Cardiac septum (tissue), 1 donor: ENCODE measurements at regions not wholly inside any gene's neighbourhood (a gene's known extent, or its start where the extent isn't known, plus 50 kb on each side); places are given as distances from the start of the nearest gene placed in this dataset.
"Not testable (repeated sequence)": the region's sequence is repeated elsewhere in the genome, so short reads cannot be mapped to it uniquely, and the experiment has no call there.

ENCODE experiments used
- DNase-seq: peaks from one replicate; pipeline ENCODE4 v3.0.0-alpha.2; 2020; ENCODE audit warnings: low spot score
- intact Hi-C: fragments of 100-400 bp; cut with DNase I; formaldehyde crosslinking; loops from one replicate; pipeline ENCODE4 v1.14.0; 2022
- donor health status: DM: no; HTN: no; CAD: no.

DNA sequence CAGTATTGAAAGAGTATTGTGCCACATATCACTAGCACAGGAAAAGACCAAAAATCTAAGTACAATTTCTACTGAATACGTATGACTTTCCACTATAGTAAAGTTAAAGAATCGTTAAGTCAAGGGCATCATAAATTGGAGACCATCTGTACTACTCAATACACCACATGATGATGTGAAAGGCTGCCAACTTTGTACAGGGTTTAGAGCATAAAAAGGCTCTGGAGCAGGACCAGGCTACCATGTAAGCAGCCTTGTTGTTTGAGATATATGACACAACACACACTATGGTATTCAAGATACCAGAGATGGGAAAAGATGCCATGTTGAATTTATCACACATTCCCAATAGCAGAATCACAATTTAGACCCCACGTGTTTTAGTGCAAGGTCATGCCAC, 294.9 kb upstream of the TRPC5 start:
- intact Hi-C loops: no loop called here
- no peak for DNase-seq

DNA sequence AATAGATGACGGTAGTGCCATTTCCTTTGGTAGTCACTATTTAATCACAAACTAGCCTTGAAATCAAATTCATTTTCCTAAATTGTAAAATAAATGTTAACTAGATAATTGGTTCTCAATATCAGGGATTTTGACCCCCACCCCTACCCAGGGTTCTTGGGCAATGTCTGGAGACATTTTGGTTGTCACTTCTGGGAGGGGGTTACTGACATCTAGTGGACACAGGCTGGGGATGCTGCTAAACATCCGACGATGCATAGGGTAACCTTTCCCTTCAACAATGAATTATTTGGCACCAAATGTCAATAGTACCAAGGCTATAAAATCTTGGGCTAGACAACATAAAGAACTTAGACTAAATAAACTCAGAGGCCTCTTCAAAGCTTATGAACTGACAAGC, 285.8 kb upstream of the TRPC5 start:
- intact Hi-C loops: no loop called here
- no peak for DNase-seq

DNA sequence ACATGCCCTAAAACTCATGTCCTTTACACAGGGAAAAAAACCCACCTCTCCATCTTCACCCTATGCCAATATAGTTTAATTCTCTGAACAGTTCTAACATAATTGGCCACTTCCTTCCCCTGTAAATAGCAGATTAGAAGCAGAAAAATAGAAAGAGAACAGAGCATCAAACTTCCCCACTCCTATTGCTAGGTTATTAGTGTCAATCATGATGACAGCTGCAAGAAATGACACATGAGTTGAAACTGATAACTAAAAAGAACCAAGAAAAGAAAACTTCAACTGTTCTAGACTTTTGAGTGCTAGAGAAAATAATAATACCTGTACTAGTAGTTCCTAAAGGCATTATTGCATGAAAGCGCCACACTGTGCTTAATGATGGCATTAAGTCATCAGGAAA, 284.5 kb upstream of the TRPC5 start:
- DNase-seq: no peak
- intact Hi-C loops: no loop called here

DNA sequence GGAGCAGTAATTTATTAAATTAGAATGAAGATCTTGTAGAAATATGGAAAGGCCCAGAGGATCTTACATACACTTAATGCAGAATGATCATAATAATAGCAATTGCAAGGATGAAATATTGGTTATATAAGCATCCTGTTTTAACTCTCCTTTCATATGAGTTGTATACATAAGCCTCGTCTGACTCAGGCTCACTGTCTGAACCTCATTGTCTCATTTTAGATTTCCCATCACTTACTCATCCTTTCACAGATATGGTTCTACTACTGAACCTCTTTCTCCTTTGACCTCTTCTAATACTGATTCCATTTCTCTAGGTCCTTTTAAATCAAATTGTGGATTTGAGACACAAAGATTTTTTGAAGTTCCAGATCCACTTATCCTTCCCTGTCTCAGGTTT, 277.3 kb upstream of the TRPC5 start:
- no peak for DNase-seq
- intact Hi-C loops: no loop called here

DNA sequence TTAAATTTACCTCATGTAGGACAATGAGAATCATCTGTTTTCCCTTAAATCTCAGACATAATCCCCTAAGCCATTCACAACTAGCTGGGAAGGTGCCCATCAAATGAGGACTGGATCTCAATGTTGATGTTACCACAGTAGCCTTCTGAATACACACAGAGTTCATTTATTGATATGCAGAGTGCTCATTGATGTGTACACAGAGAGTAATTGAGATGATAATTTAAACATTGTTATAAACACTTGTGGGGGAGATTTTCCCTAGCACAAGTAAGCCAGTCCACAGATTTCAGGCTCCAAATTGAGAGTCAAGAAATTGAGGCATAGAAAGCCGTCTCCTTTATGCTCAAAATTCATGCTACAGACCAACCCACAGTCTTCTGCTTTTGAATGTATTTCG, 273.4 kb upstream of the TRPC5 start:
- intact Hi-C loops: no loop called here
- no peak for DNase-seq

DNA sequence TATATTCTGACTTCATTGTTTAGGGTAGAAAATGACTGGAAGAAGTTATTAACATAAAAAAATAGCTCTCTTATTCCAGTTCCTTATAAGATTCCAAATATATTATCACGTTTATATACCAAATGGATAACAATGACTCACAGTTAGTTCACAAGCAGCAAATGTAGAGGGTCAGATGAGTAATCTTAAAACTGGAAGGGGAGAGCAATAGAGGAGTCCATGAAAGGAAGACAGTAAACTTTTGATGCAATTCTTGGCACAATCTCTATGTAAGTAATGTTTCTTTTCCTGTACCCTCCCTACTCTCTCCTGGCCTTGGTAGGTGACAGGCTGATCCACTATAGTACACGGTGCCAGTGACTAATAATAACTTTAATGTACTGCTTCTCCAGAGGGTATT, 259.0 kb upstream of the TRPC5 start:
- no peak for DNase-seq
- intact Hi-C loops: no loop called here

DNA sequence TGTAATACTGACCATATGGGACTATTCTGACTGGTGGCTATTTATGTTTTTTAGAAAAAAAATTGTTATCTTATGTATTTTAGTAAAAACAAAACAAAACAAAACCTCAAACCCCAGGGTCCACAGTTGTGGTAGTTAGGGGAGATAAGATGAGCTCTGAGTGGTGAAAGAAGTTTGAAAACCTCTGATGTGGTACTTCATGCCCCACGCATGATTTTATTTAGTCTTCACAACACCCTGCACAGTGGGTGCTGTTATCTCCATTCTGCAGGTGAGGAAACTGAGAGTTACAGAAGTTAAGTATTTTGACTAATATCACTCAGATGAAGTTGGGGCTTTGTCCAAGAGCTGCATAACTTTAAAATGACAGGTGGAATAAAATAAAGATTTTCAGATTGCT, 230.6 kb upstream of the TRPC5 start:
- DNase-seq: no peak
- intact Hi-C loops: no loop called here

DNA sequence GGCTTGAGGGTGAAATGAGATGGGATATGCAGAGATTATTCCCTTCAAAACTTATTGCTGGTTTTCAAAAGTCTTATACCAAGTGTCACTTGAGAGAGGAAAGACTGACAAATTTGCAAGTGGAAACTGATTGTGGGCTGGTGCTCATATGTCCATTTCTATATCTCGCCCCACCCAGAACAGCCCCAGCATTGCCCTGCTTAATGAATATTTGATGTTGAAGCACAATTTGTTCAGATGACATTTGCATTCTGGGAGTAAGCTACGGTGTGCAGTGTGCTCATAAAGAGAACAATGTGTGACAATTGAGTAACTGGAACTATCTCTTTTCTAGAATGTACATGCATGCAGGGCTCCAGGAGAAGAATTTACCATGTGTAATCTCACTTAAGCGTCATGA, 223.5 kb upstream of the TRPC5 start:
- intact Hi-C loops: no loop called here
- DNase-seq: no peak

DNA sequence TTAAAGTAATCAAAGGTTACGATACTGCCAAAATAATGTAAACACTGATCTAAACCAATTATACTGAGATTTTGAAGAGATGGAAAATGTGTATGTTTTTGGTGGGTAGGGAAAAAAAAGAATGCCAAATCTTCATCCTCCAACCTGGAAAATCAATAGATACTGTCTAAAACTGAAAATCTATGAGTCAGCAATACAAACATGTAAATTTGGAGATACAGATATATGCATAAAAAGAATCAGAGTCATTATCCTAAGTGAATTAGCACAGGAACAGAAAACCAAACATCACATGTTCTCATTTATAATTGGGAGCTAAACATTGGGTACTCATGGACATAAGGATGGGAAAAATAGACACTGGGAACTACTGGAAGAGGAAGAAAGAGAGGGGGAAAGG, 197.4 kb upstream of the TRPC5 start:
- no peak for DNase-seq

DNA sequence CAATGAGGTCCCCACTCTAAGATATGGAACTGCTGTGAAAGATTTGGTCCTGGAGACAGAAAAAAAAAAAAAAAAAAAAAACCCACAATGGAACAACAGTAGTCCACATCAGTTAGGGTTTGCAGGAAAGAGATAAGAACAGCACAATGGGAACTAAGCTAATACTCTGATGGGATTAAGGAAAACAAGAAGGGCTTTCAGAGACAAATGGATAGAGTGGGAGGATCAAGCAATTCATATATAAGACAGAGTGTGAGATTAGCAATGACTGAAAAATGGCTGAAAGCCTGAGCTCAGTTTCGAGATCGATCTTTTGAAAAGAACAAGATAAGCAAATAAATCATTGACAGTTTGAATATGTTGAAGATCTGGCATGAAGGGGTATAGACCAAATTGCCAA, 188.4 kb upstream of the TRPC5 start:
- intact Hi-C loops: no loop called here
- DNase-seq: no peak

More for the DNA sequence above, 197.4 kb upstream of the TRPC5 start:
- intact Hi-C loops: no loop called here

DNA sequence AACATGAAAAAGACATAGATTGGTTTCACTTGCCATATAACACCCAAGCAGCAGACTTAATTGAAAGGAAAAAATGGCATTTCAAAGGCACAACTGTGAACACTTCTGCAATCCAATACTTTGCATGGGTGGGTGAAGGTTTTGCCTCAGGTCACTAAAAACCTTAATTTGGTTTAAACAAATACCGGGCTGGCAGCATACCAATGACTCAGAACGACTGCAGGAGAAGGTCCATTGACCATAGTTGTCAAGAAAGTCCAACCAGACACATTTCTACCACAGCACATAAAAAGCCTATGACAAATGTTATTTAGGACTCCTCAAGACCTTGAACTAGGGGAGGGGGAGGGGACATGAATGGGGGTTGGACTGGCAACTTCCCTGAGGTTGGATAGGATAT, 183.6 kb upstream of the TRPC5 start:
- intact Hi-C loops: no loop called here
- DNase-seq: no peak

DNA sequence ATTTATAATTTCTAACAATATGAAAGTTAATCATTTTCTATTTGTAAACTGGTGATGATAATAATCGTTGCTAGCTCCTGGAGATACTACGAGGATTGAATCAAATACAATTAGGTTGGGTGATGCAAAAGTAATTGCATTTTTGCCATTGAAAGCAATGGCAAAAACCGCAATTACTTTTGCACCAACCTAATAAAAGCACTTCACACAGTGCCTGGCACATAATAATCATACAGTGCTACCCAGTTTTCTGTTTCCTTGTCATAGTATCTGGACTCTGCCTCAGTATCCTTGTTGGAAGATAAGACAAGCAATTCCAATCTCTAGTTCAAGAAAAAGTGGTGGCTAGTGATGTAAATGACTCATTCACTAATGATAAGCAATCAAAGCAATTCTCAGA, 176.8 kb upstream of the TRPC5 start:
- intact Hi-C loops: no loop called here
- DNase-seq: no peak

DNA sequence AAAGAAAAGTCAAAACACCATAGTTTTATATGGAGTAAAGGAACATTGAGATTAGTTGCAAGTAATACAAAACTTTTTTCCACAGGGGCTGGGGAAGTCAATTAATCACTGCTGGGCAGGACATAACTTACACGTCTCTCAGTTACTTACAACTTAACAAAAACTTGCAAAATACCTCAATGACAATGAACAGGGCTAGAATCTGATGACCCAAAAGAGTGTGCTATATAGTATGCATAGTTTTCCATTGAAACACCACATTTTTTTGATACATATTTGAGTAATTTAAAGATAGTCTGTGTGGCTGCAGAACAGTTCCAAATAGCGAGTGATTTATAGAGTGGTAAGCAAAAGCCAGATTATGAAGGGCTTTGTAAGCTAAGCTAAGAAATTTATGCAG, 172.3 kb upstream of the TRPC5 start:
- intact Hi-C loops: no loop called here
- DNase-seq: no peak

DNA sequence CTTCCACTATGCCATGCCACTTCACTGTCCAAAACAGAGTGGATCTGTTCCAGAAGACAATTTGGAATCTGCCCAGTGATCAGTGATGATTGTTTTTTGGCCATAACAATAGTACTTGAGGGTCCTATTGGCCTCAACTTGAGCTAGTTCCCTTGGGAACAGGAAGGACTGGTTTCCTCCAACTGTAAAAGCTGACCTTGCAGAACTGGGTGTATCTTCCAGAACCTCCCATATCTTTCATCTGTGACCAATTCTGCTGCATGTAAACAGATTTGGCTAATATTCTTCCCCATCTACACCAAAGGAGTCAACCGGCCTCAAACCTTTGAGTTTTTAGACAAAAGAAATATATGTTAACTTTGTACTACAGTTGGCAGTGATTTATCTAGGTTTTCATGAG, 165.1 kb upstream of the TRPC5 start:
- no peak for DNase-seq
- intact Hi-C loops: no loop called here

DNA sequence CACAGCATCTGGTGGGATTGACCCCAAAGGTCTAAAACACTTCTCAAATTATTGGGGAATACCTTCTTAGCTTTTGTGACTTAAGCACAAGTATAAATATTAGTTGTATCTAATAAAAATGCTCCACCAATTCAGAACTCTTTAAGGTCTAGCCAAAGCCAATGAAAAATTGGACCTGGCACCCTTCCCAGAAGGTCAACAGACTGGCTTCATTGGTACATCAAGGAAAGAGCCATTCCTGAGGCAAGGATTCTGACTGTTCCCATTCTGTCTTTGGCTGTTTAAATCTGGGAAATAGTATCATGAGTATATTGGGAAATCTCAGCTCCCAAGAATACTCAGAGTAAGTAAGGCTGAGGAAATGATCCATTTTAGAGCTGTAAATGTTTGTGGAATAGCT, 153.0 kb upstream of the TRPC5 start:
- intact Hi-C loops: no loop called here
- no peak for DNase-seq

DNA sequence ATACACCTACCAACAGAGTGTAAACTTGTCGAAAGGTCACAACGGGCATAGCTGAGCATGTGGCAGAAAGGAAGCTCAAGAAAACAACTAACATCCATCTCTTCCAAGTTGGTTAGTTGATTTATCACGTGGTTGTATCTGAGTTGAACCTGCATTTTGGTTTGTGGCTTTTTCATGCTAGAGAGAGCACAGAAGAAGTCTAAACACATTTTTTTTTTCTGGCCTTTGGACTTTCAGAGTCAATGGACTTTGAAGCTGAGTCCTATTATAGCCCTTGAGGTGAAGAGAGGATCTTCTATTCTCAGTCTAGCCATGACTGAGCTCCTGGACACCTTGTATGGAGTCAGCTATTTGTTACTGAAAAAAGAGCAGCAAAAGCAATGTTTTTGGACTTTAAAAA, 150.6 kb upstream of the TRPC5 start:
- no peak for DNase-seq
- intact Hi-C loops: no loop called here

DNA sequence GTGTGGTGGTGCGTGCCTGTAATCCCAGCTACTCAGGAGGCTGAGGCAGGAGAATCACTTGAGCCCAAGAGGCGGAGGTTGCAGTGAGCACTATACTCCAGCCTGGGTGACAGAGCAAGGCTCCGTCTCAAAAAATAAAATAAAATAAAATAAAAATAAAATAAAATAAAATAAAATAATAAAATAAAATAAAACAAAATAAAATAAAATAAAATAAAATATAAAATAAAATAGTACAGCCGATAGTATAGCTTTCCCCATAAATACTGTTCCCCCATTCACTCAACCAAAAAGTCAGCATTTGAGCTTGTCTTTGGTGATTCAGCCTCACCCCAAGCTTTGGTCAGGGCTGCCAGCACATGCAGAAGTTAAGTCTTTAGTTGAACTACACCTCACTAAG, 144.2 kb upstream of the TRPC5 start:
- DNase-seq, intact Hi-C loops: not testable (repeated sequence)

DNA sequence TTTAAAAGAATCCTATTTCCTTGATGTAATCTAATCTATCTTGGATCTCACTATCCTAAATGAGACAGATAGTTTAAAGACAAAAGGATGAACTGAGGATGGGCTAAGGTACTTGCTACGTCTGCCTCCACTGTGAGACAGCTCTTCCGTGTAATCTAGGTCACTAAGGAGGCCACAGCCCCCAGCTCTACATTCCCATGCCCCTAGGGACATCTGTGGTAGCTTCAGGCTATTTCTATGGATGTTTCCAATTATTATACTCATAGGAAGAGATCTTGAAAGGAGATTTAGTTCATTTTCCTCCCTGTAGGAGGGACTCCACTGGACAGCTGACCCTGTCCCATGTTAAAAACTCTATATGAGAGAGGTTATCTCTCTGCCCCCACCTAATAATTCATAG, 140.8 kb upstream of the TRPC5 start:
- no peak for DNase-seq
- intact Hi-C loops: no loop called here

DNA sequence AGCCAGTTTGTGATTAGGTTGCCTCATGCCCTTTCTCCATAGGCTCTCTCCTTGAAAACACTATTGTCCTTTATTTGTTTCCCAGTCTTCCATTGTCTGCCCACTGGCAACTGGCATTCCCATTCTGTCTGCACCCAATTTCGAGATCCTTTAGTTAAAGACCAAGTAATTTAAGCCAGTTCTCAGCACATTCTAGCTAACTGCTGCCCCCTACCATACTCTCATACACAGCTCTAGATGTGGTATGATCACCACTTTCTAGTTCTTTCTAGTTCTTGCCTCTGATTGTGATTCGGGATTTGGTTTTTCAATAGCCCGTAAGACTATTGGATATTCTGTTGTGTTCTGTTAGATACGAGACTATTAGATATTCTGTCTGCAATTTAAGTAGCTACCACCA, 135.8 kb upstream of the TRPC5 start:
- DNase-seq: no peak
- intact Hi-C loops: no loop called here

DNA sequence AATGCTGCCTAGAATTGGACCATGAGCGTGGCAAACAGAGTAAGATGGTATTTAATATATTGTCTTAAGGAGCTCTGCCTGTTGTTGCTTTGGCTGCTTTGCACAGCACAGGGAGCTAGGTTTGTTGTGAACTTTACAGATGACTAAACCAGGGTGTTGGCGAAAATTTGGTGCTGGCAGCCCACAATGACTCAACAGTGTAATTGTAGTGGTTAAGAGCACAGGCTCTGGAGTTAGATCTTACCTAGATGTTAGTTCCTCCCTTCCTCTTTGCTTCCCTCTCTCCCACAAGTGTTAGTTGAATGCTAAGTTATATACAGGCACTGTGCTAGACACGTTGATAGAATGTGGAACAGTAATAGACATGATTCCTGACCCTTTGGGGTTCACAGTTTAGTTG, 128.9 kb upstream of the TRPC5 start:
- intact Hi-C loops: no loop called here
- no peak for DNase-seq

DNA sequence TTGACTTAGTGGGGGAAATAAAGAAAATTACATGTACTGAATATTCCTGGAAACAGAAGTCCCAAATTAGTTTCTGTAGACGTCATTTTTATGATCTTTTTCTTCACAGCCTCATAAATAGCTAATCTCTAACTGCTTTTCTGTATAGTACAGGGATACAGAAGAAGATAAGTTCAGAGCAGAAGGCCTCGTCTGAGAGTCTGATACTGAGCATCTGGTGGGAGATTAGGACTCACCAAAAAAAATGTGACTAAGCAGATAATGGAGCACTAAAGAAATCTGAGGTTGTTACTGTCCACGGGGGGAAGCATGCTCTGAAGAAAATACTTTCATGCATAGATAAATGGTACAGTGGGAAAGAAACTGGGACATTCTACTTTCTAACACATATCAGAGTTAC, 115.3 kb upstream of the TRPC5 start:
- intact Hi-C loops: no loop called here
- no peak for DNase-seq

DNA sequence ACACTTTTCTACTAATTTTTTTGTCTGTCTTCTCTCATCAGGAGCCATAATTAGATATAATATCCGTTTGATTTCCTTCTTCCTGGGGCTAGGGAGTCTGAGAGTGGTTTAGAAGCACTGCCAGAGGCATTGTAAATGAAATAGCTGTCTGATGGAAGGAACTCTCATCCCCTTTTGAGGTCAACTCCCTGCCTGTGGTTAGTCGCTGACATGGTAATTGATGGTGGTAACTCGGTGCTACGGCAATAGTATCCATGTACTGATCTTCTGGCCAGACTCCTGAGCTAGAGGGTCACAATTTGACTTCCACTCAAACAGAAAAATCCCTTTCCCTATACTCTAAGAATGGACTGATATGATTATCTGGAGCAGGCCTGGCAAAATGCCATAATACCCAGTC, 108.1 kb upstream of the TRPC5 start:
- intact Hi-C loops: no loop called here
- no peak for DNase-seq

DNA sequence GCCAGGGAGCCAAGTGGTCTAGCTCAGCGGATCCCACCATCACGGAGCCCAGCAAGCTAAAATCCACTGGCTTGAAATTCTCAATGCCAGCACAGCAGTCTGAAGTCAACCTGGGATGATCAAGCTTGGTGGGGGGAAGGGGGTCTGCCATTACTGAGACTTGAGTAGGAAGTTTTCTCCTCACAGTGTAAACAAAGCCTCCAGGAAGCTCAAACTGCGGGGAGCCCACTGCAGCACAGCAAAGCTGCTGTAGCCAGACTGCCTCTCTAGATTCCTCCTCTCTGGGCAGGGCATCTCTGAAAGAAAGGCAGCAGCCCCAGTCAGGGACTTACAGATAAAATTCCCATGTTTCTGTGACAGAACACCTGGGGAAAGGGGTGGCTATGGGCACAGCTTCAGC, 98.8 kb upstream of the TRPC5 start:
- intact Hi-C loops: not testable (repeated sequence)

More for the DNA sequence above, 98.8 kb upstream of the TRPC5 start:
- not testable (repeated sequence) for DNase-seq
